ENCODE measurements at regions not wholly inside any gene's neighbourhood (a gene's known extent, or its start where the extent isn't known, plus 50 kb on each side); places are given as distances from the start of the nearest gene placed in this dataset.
"Not testable (repeated sequence)": the region's sequence is repeated elsewhere in the genome, so short reads cannot be mapped to it uniquely, and the experiment has no call there.

GRCh38 chr6:78231002-78231401 is 578.2 kb downstream of the MEI4 start:
- DNase-seq (ENCODE audit: low spot score): no peak

GRCh38 chr6:78243519-78243918 is 590.7 kb downstream of the MEI4 start:
- no peak for DNase-seq (ENCODE audit: low spot score)

- no peak for DNase-seq (ENCODE audit: low spot score)
These were observed 599.1 kb downstream of the MEI4 start for GRCh38 chr6:78251931-78252330.

GRCh38 chr6:78253618-78254017 is 600.8 kb downstream of the MEI4 start:
- DNase-seq (ENCODE audit: low spot score): no peak

- DNase-seq (ENCODE audit: low spot score): no peak
These were observed 607.1 kb downstream of the MEI4 start for GRCh38 chr6:78259935-78260334.

- not testable (repeated sequence) for DNase-seq (ENCODE audit: low spot score)
These were observed 606.9 kb upstream of the IRAK1BP1 start for GRCh38 chr6:78260427-78260826.

- no peak for DNase-seq (ENCODE audit: low spot score)
These were observed 598.5 kb upstream of the IRAK1BP1 start for GRCh38 chr6:78268591-78269452.

- no peak for DNase-seq (ENCODE audit: low spot score)
These were observed 566.5 kb upstream of the IRAK1BP1 start for GRCh38 chr6:78300885-78301284.

GRCh38 chr6:78302411-78302810 is 564.9 kb upstream of the IRAK1BP1 start:
- no peak for DNase-seq (ENCODE audit: low spot score)

- DNase-seq (ENCODE audit: low spot score): no peak
These were observed 559.3 kb upstream of the IRAK1BP1 start for GRCh38 chr6:78308025-78308424.

- DNase-seq (ENCODE audit: low spot score): no peak
These were observed 545.1 kb upstream of the IRAK1BP1 start for GRCh38 chr6:78322068-78322845.

GRCh38 chr6:78324213-78324612 is 543.1 kb upstream of the IRAK1BP1 start:
- no peak for DNase-seq (ENCODE audit: low spot score)

GRCh38 chr6:78340755-78341154 is 526.6 kb upstream of the IRAK1BP1 start:
- DNase-seq (ENCODE audit: low spot score): no peak

- DNase-seq (ENCODE audit: low spot score): no peak
These were observed 521.5 kb upstream of the IRAK1BP1 start for GRCh38 chr6:78345882-78346281.

GRCh38 chr6:78347191-78347916 is 520.0 kb upstream of the IRAK1BP1 start:
- DNase-seq (ENCODE audit: low spot score): no peak

GRCh38 chr6:78353040-78353439 is 514.3 kb upstream of the IRAK1BP1 start:
- no peak for DNase-seq (ENCODE audit: low spot score)

- no peak for DNase-seq (ENCODE audit: low spot score)
These were observed 503.7 kb upstream of the IRAK1BP1 start for GRCh38 chr6:78363688-78364087.

GRCh38 chr6:78365473-78365872 is 501.9 kb upstream of the IRAK1BP1 start:
- DNase-seq (ENCODE audit: low spot score): no peak

GRCh38 chr6:78377056-78377455 is 490.3 kb upstream of the IRAK1BP1 start:
- no peak for DNase-seq (ENCODE audit: low spot score)

- DNase-seq (ENCODE audit: low spot score): no peak
These were observed 487.4 kb upstream of the IRAK1BP1 start for GRCh38 chr6:78379982-78380381.

- no peak for DNase-seq (ENCODE audit: low spot score)
These were observed 486.8 kb upstream of the IRAK1BP1 start for GRCh38 chr6:78380541-78380940.

- no peak for DNase-seq (ENCODE audit: low spot score)
These were observed 483.4 kb upstream of the IRAK1BP1 start for GRCh38 chr6:78383968-78384367.

- DNase-seq (ENCODE audit: low spot score): not testable (repeated sequence)
These were observed 480.5 kb upstream of the IRAK1BP1 start for GRCh38 chr6:78386854-78387253.

Measured in hematopoietic multipotent progenitor cell treated with erythropoietin and hydrocortisone succinate and interleukin-3 and kit ligand, for 15 days (in vitro differentiated cells).